NT2/D1 (cell line): ENCODE measurements at regions not wholly inside any gene's neighbourhood (a gene's known extent, or its start where the extent isn't known, plus 50 kb on each side); places are given as distances from the start of the nearest gene placed in this dataset.

Experiments used
- SUZ12 ChIP-seq: IDR thresholded peaks from 2 replicates; pipeline ENCODE4 v1.6.1; 2011; ENCODE audit not compliant: insufficient read length, insufficient read depth; ENCODE audit errors: extremely low read depth
- YY1 ChIP-seq: IDR thresholded peaks from 2 replicates; pipeline ENCODE4 v1.6.1; 2011; ENCODE audit not compliant: insufficient read length, insufficient read depth
- ZNF274 ChIP-seq: IDR thresholded peaks from 2 replicates; pipeline ENCODE4 v1.6.1; 2011; ENCODE audit warnings: mild to moderate bottlenecking, low read depth, low read length

DNA sequence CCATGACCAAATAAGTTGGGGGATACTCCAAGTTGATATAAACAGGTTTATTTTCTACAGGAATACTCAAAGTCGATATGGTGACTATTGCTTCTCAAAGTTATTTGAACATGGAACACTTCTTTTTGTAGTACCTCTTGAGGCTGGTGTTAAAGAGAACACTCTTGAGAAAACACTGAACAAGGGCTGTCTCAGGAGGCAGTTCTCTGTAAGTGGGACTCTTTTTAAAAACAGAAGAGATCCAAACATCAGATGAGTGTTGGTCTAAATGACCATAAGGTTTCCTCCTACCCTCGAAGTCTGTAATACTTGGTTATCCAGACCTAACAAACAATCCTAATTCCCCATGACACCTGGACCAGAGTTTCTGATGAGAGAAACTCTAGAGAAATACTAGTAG lies 223.2 kb upstream of the TEX13C start:
- TF ChIP-seq YY1 (no peak), SUZ12 (no peak), ZNF274 (no peak)
